ENCODE measurements at regions not wholly inside any gene's neighbourhood (a gene's known extent, or its start where the extent isn't known, plus 50 kb on each side); places are given as distances from the start of the nearest gene placed in this dataset.

DNA sequence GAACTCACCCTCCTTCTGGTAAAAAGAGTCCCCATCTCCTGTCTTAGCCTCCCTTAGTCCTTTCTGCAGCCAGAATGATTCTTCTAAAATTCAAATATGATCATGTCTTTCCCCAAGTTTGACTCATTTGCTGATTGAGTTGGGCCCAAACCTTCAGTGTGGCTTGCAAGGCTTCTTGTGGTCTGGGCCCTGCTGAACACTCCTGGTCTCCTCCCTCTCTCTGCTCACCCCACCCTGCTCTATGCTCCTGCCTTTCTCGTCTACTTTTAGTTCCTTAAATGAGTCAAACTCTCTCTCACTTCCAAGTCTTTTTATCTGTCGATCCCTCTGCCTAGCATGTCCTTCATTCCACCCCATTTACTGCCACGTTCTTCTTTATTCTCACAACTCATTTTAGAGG lies 72.6 kb downstream of the CCR1 start:
- ChIA-PET CTCF (no interaction called here), POLR2A (no interaction called here)
- no peak overlapping the region for H3K4me3 ChIP-seq (ENCODE audit: low read depth, low read length)
- TF ChIP-seq, protein P1, sequence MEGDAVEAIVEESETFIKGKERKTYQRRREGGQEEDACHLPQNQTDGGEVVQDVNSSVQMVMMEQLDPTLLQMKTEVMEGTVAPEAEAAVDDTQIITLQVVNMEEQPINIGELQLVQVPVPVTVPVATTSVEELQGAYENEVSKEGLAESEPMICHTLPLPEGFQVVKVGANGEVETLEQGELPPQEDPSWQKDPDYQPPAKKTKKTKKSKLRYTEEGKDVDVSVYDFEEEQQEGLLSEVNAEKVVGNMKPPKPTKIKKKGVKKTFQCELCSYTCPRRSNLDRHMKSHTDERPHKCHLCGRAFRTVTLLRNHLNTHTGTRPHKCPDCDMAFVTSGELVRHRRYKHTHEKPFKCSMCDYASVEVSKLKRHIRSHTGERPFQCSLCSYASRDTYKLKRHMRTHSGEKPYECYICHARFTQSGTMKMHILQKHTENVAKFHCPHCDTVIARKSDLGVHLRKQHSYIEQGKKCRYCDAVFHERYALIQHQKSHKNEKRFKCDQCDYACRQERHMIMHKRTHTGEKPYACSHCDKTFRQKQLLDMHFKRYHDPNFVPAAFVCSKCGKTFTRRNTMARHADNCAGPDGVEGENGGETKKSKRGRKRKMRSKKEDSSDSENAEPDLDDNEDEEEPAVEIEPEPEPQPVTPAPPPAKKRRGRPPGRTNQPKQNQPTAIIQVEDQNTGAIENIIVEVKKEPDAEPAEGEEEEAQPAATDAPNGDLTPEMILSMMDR (IDR thresholded peaks at IDR 0.05; ENCODE audit: insufficient read depth, low read length, missing control alignments) = no peak
- no peak for DNase-seq (ENCODE audit: low read depth, low spot score)

DNA sequence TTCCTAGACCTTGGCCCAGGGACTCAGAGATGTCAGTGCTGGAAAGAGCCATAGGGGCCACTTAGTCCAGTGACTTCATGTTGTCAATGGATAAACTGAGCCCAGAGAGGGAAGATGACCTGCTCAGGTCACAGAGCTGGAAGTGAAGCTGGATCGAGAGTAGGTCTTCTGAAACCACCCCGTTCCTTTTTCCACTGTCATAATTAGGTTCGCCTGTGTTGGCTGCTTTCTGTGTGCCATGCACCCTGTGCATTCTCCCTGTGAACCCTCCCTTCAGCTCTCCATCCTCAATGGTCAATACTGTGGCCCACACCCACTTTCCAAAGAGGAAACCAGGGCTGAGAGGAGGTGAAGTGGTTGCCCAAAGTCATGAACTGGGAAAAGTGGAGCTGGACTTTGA lies 74.8 kb downstream of the CCR1 start:
- H3K4me3 ChIP-seq (ENCODE audit: low read depth, low read length) = no peak overlapping the region
- TF ChIP-seq, protein P1 (IDR thresholded peaks at IDR 0.05; ENCODE audit: insufficient read depth, low read length, missing control alignments) = no peak
- CTCF ChIA-PET = no interaction called here
- POLR2A ChIA-PET = no interaction called here
- DNase-seq (ENCODE audit: low read depth, low spot score) = no peak

DNA sequence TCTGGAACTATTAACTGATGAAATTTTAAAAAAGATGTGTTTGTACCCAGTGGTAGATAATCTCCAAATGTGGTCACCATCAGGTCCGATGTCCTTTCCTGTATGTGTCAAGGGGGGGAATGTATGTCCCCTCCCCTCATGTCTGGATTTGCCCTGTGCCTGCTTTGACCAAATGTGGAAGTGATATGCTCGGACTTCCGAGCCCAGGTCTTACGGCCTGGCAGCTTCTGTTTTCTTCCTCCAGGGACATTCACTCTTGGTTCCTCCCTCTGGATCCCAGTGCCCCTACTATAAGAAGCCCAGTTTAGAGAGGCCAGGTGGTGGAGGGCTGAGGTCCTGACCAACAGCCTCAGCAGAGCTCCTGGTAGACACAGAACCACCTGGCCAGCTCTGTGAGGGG lies 75.5 kb downstream of the CCR1 start:
- POLR2A ChIA-PET = no interaction called here

DNA sequence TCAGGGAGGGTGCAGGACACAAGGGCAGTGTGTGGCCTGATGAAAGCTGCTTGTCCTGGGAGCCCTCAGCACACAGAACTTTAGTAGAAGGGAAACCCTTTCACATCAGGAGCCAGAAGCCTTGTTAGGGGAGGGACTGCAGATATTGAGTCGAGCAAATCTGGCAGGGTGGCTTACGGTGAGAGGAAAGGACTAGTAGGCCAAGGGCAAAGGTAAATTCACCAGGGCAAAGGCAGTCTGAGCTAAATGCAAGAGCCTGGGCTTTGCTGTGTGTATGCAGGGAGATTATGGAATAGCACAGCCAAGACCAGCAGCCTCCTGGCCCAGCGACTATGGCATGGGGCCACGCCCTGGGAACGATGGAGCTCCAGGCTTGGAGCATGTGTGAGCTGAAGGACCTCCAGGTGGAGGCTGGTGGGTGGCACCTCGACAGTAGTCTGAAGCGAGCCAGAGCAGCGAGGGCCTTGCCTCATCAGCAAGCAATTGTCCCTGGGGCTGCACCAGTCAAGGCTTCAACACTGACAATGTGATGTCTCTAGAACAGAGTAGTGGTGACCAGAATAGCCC lies 76.1 kb downstream of the CCR1 start:
- TF ChIP-seq, protein P1 (IDR thresholded peaks at IDR 0.05; ENCODE audit: insufficient read depth, low read length, missing control alignments) = no peak
- ChIA-PET POLR2A (no interaction called here), CTCF (no interaction called here)
- H3K4me3 ChIP-seq (ENCODE audit: low read depth, low read length) = no peak overlapping the region
- DNase-seq (ENCODE audit: low read depth, low spot score) = no peak

More for the DNA sequence above, 75.5 kb downstream of the CCR1 start:
- CTCF ChIA-PET = no interaction called here
- TF ChIP-seq, protein P1 (IDR thresholded peaks at IDR 0.05; ENCODE audit: insufficient read depth, low read length, missing control alignments) = no peak
- no peak for DNase-seq (ENCODE audit: low read depth, low spot score)
- no peak overlapping the region for H3K4me3 ChIP-seq (ENCODE audit: low read depth, low read length)

DNA sequence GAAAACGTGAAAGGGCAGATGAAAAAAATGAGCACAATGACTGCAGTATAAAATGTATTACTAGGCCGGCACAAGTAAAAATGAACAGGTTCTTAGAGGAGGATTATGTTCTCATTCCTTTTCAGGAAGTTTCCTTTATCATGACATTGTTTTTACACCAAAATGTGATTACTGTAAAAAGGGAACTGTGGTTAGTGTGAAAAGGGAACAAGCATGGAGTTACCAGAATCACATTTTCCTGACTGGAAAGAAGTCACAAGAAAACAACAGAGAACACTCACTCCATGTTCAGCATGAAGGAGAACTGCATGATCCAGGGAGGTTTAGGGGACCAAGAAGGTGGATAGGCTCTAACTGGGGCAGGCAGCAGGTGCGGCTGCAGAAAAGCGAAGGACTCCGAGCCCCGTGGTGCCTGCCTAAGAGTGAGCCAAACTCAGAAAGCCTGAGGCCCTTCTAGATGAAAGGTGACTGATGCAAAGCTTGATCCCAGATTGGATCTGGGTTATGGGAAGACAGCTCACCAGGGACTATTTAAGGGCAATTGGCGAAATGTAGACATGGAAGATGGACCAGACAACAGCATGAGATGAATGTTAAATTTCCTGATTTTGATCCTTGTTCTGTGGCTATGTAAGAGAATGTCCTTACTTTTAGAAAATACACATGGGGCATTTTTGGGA lies 77.3 kb downstream of the CCR1 start:
- ChIA-PET CTCF (no interaction called here), POLR2A (no interaction called here)
- DNase-seq (ENCODE audit: low read depth, low spot score) = no peak
- TF ChIP-seq, protein P1 (IDR thresholded peaks at IDR 0.05; ENCODE audit: insufficient read depth, low read length, missing control alignments) = no peak
- H3K4me3 ChIP-seq (ENCODE audit: low read depth, low read length) = no peak overlapping the region

DNA sequence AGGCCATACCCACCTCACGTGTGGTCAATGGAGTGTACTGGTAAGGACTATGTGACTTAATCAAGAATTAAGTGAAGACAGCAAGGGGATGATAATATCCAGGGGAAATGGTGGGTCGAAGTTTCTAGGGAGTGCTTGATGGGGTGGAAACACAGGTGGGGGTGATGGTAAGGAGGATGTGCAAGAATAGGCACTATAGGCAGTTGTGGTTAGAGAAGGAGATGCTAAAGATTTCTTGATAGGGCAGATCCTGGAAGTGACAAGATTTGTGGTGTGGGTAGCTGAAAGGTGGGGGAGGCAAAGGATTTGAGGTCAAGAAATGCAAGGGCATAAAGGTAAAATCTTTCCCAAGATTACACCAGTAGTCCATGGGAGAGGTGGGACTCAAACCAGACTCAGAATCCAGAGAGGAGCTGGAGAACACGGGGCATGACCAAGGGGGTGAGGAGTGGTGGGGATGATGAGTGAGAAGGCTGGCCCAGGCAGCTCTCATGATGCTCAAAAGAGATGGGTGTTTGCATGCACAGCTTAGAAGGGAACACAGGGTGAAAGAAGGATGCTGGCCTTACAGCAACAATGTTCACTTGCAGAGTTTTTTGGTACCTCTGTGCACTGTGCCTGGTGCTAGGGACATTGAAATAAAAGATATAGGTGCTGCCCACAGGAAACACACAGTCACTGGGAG lies 78.4 kb downstream of the CCR1 start:
- CTCF ChIA-PET = no interaction called here
- no peak overlapping the region for H3K4me3 ChIP-seq (ENCODE audit: low read depth, low read length)
- POLR2A ChIA-PET = no interaction called here

More for the DNA sequence above, 78.4 kb downstream of the CCR1 start:
- TF ChIP-seq, protein P1 (IDR thresholded peaks at IDR 0.05; ENCODE audit: insufficient read depth, low read length, missing control alignments) = no peak
- DNase-seq (ENCODE audit: low read depth, low spot score) = no peak
